HEK293T (cell line): ENCODE measurements at regions not wholly inside any gene's neighbourhood (a gene's known extent, or its start where the extent isn't known, plus 50 kb on each side); places are given as distances from the start of the nearest gene placed in this dataset.

Experiments used
- ELF4 ChIP-seq: fragments of 450-650 bp; IDR thresholded peaks from 2 replicates; pipeline ENCODE4 v1.6.1; 2017; ENCODE audit warnings: antibody characterized with exemption
- FOXA1 ChIP-seq: fragments of 450-650 bp; IDR thresholded peaks from 2 replicates; pipeline ENCODE4 v1.6.1; 2016; ENCODE audit warnings: mild to moderate bottlenecking
- FOXK2 ChIP-seq: fragments of 450-650 bp; IDR thresholded peaks from 2 replicates; pipeline ENCODE4 v1.6.1; 2016; ENCODE audit warnings: mild to moderate bottlenecking
- FOXM1 ChIP-seq: fragments of 450-650 bp; IDR thresholded peaks from 2 replicates; pipeline ENCODE4 v1.6.1; 2017; ENCODE audit warnings: mild to moderate bottlenecking, borderline replicate concordance
- HDGF ChIP-seq: fragments of 450-650 bp; IDR thresholded peaks from 2 replicates; pipeline ENCODE4 v1.6.1; 2017; ENCODE audit warnings: antibody characterized with exemption, borderline replicate concordance
- L3MBTL2 ChIP-seq: fragments of 450-650 bp; conservative IDR thresholded peaks from 2 replicates; pipeline ENCODE4 v1.6.1; 2016; ENCODE audit warnings: mild to moderate bottlenecking
- PKNOX1 ChIP-seq: fragments of 450-650 bp; IDR thresholded peaks from 2 replicates; pipeline ENCODE4 v1.6.1; 2016
- SP1 ChIP-seq: fragments of 450-650 bp; IDR thresholded peaks from 2 replicates; pipeline ENCODE4 v1.6.1; 2017
- SUZ12 ChIP-seq: fragments of 450-650 bp; IDR thresholded peaks from 2 replicates; pipeline ENCODE4 v1.6.1; 2016; ENCODE audit warnings: mild to moderate bottlenecking
- ZNF384 ChIP-seq: fragments of 450-650 bp; IDR thresholded peaks from 2 replicates; pipeline ENCODE4 v1.6.1; 2016

- no peak for TF ChIP-seq SUZ12
- TF ChIP-seq FOXK2 = no peak
- TF ChIP-seq FOXM1 = no peak
- no peak for TF ChIP-seq ELF4
- no peak for TF ChIP-seq PKNOX1
- TF ChIP-seq ZNF384 = no peak
- no peak for TF ChIP-seq SP1
- no peak for TF ChIP-seq FOXA1
- TF ChIP-seq L3MBTL2 = no peak
- no peak for TF ChIP-seq HDGF
These were observed 352.1 kb downstream of the MMUT start for GRCh38 chr6:49110916-49111315.
